ENCODE measurements at regions not wholly inside any gene's neighbourhood (a gene's known extent, or its start where the extent isn't known, plus 50 kb on each side); places are given as distances from the start of the nearest gene placed in this dataset.
A peak's percentile ranks its signal among the peaks of the same experiment; 100 is the strongest.

DNA sequence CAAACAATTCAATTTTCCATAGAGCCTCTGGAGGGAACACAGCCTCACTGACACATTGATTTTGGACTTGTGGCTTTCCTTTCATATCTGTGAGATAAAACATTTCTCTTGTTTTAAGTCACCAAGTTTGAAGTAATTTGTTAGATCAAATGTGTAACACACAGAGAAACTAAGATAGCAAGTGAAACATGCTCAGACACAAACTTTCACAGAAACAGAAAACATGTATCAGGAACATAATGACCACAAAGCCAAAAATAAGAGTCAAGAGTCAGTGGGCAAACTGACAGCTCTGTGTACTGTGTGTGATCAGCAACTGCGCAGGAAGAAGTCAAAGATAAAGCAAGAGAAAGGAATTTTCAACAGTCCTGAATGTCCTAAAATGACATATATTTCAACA lies 1237.5 kb downstream of the AMY1C start (continued):
- TF ChIP-seq, protein P1, sequence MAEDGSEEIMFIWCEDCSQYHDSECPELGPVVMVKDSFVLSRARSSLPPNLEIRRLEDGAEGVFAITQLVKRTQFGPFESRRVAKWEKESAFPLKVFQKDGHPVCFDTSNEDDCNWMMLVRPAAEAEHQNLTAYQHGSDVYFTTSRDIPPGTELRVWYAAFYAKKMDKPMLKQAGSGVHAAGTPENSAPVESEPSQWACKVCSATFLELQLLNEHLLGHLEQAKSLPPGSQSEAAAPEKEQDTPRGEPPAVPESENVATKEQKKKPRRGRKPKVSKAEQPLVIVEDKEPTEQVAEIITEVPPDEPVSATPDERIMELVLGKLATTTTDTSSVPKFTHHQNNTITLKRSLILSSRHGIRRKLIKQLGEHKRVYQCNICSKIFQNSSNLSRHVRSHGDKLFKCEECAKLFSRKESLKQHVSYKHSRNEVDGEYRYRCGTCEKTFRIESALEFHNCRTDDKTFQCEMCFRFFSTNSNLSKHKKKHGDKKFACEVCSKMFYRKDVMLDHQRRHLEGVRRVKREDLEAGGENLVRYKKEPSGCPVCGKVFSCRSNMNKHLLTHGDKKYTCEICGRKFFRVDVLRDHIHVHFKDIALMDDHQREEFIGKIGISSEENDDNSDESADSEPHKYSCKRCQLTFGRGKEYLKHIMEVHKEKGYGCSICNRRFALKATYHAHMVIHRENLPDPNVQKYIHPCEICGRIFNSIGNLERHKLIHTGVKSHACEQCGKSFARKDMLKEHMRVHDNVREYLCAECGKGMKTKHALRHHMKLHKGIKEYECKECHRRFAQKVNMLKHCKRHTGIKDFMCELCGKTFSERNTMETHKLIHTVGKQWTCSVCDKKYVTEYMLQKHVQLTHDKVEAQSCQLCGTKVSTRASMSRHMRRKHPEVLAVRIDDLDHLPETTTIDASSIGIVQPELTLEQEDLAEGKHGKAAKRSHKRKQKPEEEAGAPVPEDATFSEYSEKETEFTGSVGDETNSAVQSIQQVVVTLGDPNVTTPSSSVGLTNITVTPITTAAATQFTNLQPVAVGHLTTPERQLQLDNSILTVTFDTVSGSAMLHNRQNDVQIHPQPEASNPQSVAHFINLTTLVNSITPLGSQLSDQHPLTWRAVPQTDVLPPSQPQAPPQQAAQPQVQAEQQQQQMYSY (CRISPR knock-in tag; IDR thresholded peaks at IDR 0.05): no peak
- peak; percentile 70 for TF ChIP-seq ATF7 (IDR thresholded peaks at IDR 0.05; ENCODE audit: low read depth)
- TF ChIP-seq, protein P2, sequence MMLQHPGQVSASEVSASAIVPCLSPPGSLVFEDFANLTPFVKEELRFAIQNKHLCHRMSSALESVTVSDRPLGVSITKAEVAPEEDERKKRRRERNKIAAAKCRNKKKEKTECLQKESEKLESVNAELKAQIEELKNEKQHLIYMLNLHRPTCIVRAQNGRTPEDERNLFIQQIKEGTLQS (IDR thresholded peaks at IDR 0.05; ENCODE audit: borderline replicate concordance, extremely low read depth, low read depth, low read length): no peak
- no peak for TF ChIP-seq POLR2AphosphoS5 (IDR thresholded peaks at IDR 0.05; ENCODE audit: low read length)
- no peak for TF ChIP-seq NBN (IDR thresholded peaks at IDR 0.05)
- no peak for TF ChIP-seq WRNIP1 (IDR thresholded peaks at IDR 0.05; ENCODE audit: borderline replicate concordance, low read depth, low read length)
- TF ChIP-seq SMARCA5 (IDR thresholded peaks at IDR 0.05): no peak
- TF ChIP-seq EP300 (IDR thresholded peaks at IDR 0.05; ENCODE audit: borderline replicate concordance in 1 of 2, control insufficient read depth in 1 of 2, low read depth in 2 of 2, low read length in 2 of 2): peak; percentile 74 to 82; a peak in 3 of 4 replicates
- no peak for TF ChIP-seq STAT1 (conservative IDR thresholded peaks at IDR 0.05)
- no peak for TF ChIP-seq NFYB (IDR thresholded peaks at IDR 0.05; ENCODE audit: insufficient read depth, low read depth, low read length)
- no peak for TF ChIP-seq CHD1 (IDR thresholded peaks at IDR 0.05; ENCODE audit: low read depth, low read length)
- TF ChIP-seq EGR1 (IDR thresholded peaks at IDR 0.05; ENCODE audit: borderline replicate concordance in 1 of 2, low read depth in 2 of 2, low read length in 2 of 2): no peak
- TF ChIP-seq IKZF2 (IDR thresholded peaks at IDR 0.05): peak; percentile 82 to 83
- no peak for TF ChIP-seq NR2C1 (IDR thresholded peaks at IDR 0.05)
- TF ChIP-seq POLR2AphosphoS2 (IDR thresholded peaks at IDR 0.05; ENCODE audit: low read depth, low read length): no peak
- peak; percentile 73; the same call in 1 of the 2 replicates for TF ChIP-seq EED (IDR thresholded peaks at IDR 0.05; ENCODE audit: low read depth)
- TF ChIP-seq BMI1 (IDR thresholded peaks at IDR 0.05; ENCODE audit: borderline replicate concordance): 0 out of 2 replicates have a peak, but pooled peaks have one; percentile 41
- peak in 1 of 2 experiments; percentile 49; a peak in 1 of 4 replicates for TF ChIP-seq ETV6 (conservative IDR thresholded peaks at IDR 0.05 in 1 of 2, IDR thresholded peaks at IDR 0.05 in 1 of 2; ENCODE audit: borderline replicate concordance in 1 of 2, low read depth in 1 of 2)
- no peak for TF ChIP-seq ZNF384 (IDR thresholded peaks at IDR 0.05; ENCODE audit: borderline replicate concordance, low read depth, low read length)
- TF ChIP-seq, protein P3, sequence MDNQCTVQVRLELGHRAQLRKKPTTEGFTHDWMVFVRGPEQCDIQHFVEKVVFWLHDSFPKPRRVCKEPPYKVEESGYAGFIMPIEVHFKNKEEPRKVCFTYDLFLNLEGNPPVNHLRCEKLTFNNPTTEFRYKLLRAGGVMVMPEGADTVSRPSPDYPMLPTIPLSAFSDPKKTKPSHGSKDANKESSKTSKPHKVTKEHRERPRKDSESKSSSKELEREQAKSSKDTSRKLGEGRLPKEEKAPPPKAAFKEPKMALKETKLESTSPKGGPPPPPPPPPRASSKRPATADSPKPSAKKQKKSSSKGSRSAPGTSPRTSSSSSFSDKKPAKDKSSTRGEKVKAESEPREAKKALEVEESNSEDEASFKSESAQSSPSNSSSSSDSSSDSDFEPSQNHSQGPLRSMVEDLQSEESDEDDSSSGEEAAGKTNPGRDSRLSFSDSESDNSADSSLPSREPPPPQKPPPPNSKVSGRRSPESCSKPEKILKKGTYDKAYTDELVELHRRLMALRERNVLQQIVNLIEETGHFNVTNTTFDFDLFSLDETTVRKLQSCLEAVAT (IDR thresholded peaks at IDR 0.05): 0 out of 2 replicates have a peak, but pooled peaks have one; percentile 41
- TF ChIP-seq, protein P4, sequence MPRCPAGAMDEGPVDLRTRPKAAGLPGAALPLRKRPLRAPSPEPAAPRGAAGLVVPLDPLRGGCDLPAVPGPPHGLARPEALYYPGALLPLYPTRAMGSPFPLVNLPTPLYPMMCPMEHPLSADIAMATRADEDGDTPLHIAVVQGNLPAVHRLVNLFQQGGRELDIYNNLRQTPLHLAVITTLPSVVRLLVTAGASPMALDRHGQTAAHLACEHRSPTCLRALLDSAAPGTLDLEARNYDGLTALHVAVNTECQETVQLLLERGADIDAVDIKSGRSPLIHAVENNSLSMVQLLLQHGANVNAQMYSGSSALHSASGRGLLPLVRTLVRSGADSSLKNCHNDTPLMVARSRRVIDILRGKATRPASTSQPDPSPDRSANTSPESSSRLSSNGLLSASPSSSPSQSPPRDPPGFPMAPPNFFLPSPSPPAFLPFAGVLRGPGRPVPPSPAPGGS (IDR thresholded peaks at IDR 0.05; ENCODE audit: borderline replicate concordance, insufficient read depth, low read depth, low read length, poor library complexity, severe bottlenecking): peak; percentile 27
- no peak for TF ChIP-seq MYC (IDR thresholded peaks at IDR 0.05; ENCODE audit: insufficient read depth, insufficient read length, insufficient replicate concordance, low read length, severe bottlenecking)

Data from GM12878 (cell line).